Brain microvascular endothelial cell (primary cell): ENCODE measurements at regions not wholly inside any gene's neighbourhood (a gene's known extent, or its start where the extent isn't known, plus 50 kb on each side); places are given as distances from the start of the nearest gene placed in this dataset.
A peak's percentile ranks its signal among the peaks of the same experiment; 100 is the strongest.

Experiments used
- DNase-seq: peaks from one replicate; pipeline ENCODE4 v3.0.0-alpha.2; 2020
- H3K27ac ChIP-seq: fragments of 250-450 bp; sonication (Bioruptor Pico); 2 replicates; pipeline ENCODE4 v1.5.1; 2020; ENCODE audit warnings: mild to moderate bottlenecking, moderate library complexity
- H3K27me3 ChIP-seq: fragments of 250-450 bp; sonication (Bioruptor Pico); replicated peaks from 2 replicates; pipeline ENCODE4 v1.5.1; 2020; ENCODE audit warnings: mild to moderate bottlenecking
- H3K36me3 ChIP-seq: fragments of 250-450 bp; sonication (Bioruptor Pico); replicated peaks from 2 replicates; pipeline ENCODE4 v1.5.1; 2020; ENCODE audit warnings: mild to moderate bottlenecking
- H3K4me3 ChIP-seq: 2 replicates; pipeline ENCODE4 v1.5.1; 2011; ENCODE audit warnings: low read depth, mild to moderate bottlenecking, control low read depth, low read length, moderate library complexity
- in situ Hi-C: cut with HindIII; loops from 2 replicates; pipeline ENCODE4 v1.10.0; 2017; ENCODE audit warnings: low sequenced_read_pairs, low pct_ligation_motif_present
- TF ChIP-seq, protein P1 (sequence below): IDR thresholded peaks from 2 replicates; pipeline ENCODE4 v1.5.1; 2011; ENCODE audit warnings: low read depth, mild to moderate bottlenecking, moderate library complexity, low read length, control low read depth, inconsistent platforms; ENCODE audit errors: missing control alignments

DNA sequence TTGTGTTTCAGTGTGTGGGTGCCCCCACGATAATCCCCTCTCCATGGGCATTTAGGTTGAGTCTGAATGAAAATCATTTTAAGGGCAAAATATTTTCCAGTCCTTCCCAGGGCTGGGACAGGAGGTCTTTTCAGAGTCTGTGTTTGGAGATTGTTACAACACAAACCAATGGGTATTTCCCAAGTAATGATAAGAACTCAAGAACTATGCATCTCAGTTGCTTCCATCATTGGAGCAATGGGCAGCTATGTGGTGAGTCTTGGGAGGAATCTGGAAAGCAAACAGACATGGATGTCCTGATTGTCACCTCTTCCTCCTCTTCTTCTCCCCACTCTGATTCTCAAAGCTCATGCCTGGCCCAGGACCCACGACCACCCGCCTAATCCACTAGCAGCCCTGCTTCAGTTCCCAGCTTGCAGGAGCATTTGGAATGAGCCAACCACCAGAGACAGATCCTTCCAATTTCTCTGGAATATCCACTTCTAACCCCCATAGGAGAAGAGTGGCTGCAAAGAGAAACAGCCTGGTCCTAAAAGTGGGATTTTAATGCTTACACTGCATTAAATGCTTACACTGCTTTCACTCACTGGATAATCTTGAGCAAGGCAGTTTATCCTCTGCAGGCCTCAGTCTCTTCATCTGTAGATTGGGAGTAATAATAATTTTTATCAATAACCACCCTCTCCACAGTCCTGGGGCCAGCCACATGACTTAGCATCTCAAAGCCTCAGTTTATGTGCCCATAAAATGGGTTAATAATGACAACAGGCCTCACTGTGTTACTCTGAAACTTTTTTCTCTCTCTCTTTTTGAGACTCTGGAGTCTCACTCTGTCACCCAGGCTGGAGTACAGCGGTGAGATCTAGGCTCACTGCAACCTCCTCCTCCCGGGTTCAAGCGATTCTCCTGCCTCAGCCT, 404.3 kb downstream of the MN1 start:
- Histone ChIP-seq H3K27ac (peak overlapping the region; percentile 44), H3K36me3 (no peaks in the 10 kb centered on the region), H3K4me3 (no peak overlapping the region), H3K27me3 (no peaks in the 10 kb centered on the region)
- peak; percentile 32 for DNase-seq
- in situ Hi-C loops = no loop called here
- TF ChIP-seq, protein P1, sequence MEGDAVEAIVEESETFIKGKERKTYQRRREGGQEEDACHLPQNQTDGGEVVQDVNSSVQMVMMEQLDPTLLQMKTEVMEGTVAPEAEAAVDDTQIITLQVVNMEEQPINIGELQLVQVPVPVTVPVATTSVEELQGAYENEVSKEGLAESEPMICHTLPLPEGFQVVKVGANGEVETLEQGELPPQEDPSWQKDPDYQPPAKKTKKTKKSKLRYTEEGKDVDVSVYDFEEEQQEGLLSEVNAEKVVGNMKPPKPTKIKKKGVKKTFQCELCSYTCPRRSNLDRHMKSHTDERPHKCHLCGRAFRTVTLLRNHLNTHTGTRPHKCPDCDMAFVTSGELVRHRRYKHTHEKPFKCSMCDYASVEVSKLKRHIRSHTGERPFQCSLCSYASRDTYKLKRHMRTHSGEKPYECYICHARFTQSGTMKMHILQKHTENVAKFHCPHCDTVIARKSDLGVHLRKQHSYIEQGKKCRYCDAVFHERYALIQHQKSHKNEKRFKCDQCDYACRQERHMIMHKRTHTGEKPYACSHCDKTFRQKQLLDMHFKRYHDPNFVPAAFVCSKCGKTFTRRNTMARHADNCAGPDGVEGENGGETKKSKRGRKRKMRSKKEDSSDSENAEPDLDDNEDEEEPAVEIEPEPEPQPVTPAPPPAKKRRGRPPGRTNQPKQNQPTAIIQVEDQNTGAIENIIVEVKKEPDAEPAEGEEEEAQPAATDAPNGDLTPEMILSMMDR = no peak

GRCh38 chr22:27397954-27398342, 403.6 kb downstream of the MN1 start:
- peak; percentile 51 for DNase-seq
- no peak overlapping the region for H3K4me3 ChIP-seq
- in situ Hi-C loops = no loop called here
- no peaks in the 10 kb centered on the region for H3K36me3 ChIP-seq
- TF ChIP-seq, protein P1 = peak; percentile 19
- H3K27ac ChIP-seq = peak overlapping the region; percentile 44
- H3K27me3 ChIP-seq = no peaks in the 10 kb centered on the region

DNA sequence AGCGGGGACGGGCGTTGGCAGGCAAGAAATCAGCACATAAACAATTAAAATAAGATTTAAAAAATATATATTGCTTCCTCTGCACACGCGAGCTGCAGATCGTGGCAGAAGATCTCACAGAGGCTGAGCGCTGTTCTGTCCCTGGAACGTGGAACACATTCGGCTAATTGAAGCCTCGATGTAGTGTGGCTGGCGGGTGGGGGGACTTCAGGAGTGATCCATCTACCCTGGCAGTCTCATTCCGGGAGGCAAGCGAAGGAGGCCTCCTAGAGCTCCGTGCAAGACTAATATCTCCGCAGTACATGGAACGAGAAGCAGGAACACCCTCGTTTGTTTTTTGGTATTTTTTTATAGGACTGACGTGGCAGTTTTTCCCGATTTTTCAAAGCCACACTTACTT, 402.4 kb downstream of the MN1 start:
- H3K27me3 ChIP-seq = no peaks in the 10 kb centered on the region
- no peak for DNase-seq
- H3K36me3 ChIP-seq = no peaks in the 10 kb centered on the region
- no peak overlapping the region for H3K4me3 ChIP-seq
- TF ChIP-seq, protein P1 = no peak
- in situ Hi-C loops = no loop called here
- H3K27ac ChIP-seq = no peak overlapping the region

- no peak overlapping the region for H3K27ac ChIP-seq
- TF ChIP-seq, protein P1 = no peak
- H3K4me3 ChIP-seq = no peak overlapping the region
- H3K27me3 ChIP-seq = no peaks in the 10 kb centered on the region
- no peak for DNase-seq
- in situ Hi-C loops = no loop called here
- H3K36me3 ChIP-seq = no peaks in the 10 kb centered on the region
Observed at GRCh38 chr22:27400811-27401210, 400.7 kb downstream of the MN1 start.

DNA sequence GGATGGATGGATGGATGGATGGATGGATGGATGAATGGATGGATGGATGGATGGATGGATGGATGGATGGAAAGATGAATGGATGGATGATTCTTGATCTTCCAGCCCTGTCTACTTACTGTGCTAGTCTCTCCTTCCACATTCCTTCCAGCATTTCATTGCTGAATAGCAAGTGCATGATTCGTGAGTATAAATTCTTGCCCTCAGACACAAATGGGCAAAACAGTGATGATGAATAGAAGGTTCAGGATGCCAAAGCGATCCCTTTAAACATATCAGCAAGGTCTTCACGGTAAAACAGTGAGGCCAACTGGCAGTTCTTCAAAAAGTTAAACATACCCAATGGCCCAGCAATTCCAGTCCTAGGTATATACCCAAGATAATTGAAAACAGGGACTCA, 400.2 kb downstream of the MN1 start:
- in situ Hi-C loops = no loop called here
- Histone ChIP-seq H3K36me3 (no peaks in the 10 kb centered on the region), H3K27me3 (no peaks in the 10 kb centered on the region), H3K27ac (no peak overlapping the region), H3K4me3 (no peak overlapping the region)
- TF ChIP-seq, protein P1 = no peak
- no peak for DNase-seq
